DMS153 treated with DMSO at 0.1 percent for 48 hours (cell line): ENCODE measurements at regions not wholly inside any gene's neighbourhood (a gene's known extent, or its start where the extent isn't known, plus 50 kb on each side); places are given as distances from the start of the nearest gene placed in this dataset.
"Not testable (repeated sequence)": the region's sequence is repeated elsewhere in the genome, so short reads cannot be mapped to it uniquely, and the experiment has no call there.

Experiments used
- DNase-seq: peaks from one replicate; lab custom pipeline; 2025; ENCODE audit not compliant: unreplicated experiment; lab: John Stamatoyannopoulos, UW

GRCh38 chr7:115363916-115364315 lies 442.0 kb downstream of the MDFIC start:
- DNase-seq = no peak

- no peak for DNase-seq
These were observed 438.1 kb downstream of the MDFIC start for GRCh38 chr7:115359955-115360354.

- no peak for DNase-seq
These were observed 437.2 kb downstream of the MDFIC start for GRCh38 chr7:115359119-115359518.

- DNase-seq = no peak
These were observed 435.8 kb downstream of the MDFIC start for GRCh38 chr7:115357703-115357999.

GRCh38 chr7:115356999-115357702 lies 435.3 kb downstream of the MDFIC start:
- no peak for DNase-seq

GRCh38 chr7:115356139-115356746 lies 434.3 kb downstream of the MDFIC start:
- no peak for DNase-seq

GRCh38 chr7:115354925-115355324 lies 433.0 kb downstream of the MDFIC start:
- no peak for DNase-seq

GRCh38 chr7:115352375-115352774 lies 430.5 kb downstream of the MDFIC start:
- no peak for DNase-seq

GRCh38 chr7:115350764-115351163 lies 428.9 kb downstream of the MDFIC start:
- DNase-seq = no peak

GRCh38 chr7:115349635-115350034 lies 427.7 kb downstream of the MDFIC start:
- no peak for DNase-seq

GRCh38 chr7:115346685-115347084 lies 424.8 kb downstream of the MDFIC start:
- DNase-seq = no peak

- no peak for DNase-seq
These were observed 418.9 kb downstream of the MDFIC start for GRCh38 chr7:115340828-115341227.

GRCh38 chr7:115338016-115338415 lies 416.1 kb downstream of the MDFIC start:
- DNase-seq = no peak

GRCh38 chr7:115332691-115333090 lies 410.8 kb downstream of the MDFIC start:
- no peak for DNase-seq

GRCh38 chr7:115329006-115329405 lies 407.1 kb downstream of the MDFIC start:
- DNase-seq = no peak

- DNase-seq = no peak
These were observed 406.1 kb downstream of the MDFIC start for GRCh38 chr7:115328018-115328417.

GRCh38 chr7:115327326-115327725 lies 405.4 kb downstream of the MDFIC start:
- DNase-seq = no peak

- DNase-seq = no peak
These were observed 397.6 kb downstream of the MDFIC start for GRCh38 chr7:115319541-115319940.

GRCh38 chr7:115310316-115310715 lies 388.4 kb downstream of the MDFIC start:
- DNase-seq = not testable (repeated sequence)

- DNase-seq = no peak
These were observed 384.7 kb downstream of the MDFIC start for GRCh38 chr7:115306586-115306985.

GRCh38 chr7:115300231-115300870 lies 378.5 kb downstream of the MDFIC start:
- no peak for DNase-seq

- DNase-seq = no peak
These were observed 377.6 kb downstream of the MDFIC start for GRCh38 chr7:115299397-115300037.
